GM23338 (cell line): ENCODE measurements at regions not wholly inside any gene's neighbourhood (a gene's known extent, or its start where the extent isn't known, plus 50 kb on each side); places are given as distances from the start of the nearest gene placed in this dataset.

Source experiments
- ATAC-seq: fragments of 200-7000 bp; cut with Tn5 transposase; 3 replicates; pipeline ENCODE4 v1.9.1; 2020
- DNase-seq: peaks from one replicate; pipeline ENCODE4 v3.0.0-alpha.2; 2015; ENCODE audit warnings: low spot score
- H2AFZ ChIP-seq: fragments of 200-600 bp; sonication (generic); 2 replicates; pipeline ENCODE4 v1.8.0; 2016; ENCODE audit warnings: antibody characterized with exemption, mild to moderate bottlenecking, moderate library complexity
- H3F3A ChIP-seq: fragments of 200-600 bp; sonication (generic); replicated peaks from 2 replicates; pipeline ENCODE4 v1.8.0; 2017; ENCODE audit warnings: antibody characterized with exemption, mixed run types, low read depth
- H3K27ac ChIP-seq: fragments of 200-600 bp; sonication (generic); 2 replicates; pipeline ENCODE4 v1.6.1; 2016; ENCODE audit warnings: low read depth
- H3K27me3 ChIP-seq: fragments of 200-600 bp; sonication (generic); 2 replicates; pipeline ENCODE4 v1.8.0; 2016; ENCODE audit warnings: mild to moderate bottlenecking, mixed run types, moderate library complexity; ENCODE audit not compliant: insufficient read depth
- H3K36me3 ChIP-seq: fragments of 200-600 bp; sonication (generic); 2 replicates; pipeline ENCODE4 v1.8.0; 2016; ENCODE audit warnings: mild to moderate bottlenecking; ENCODE audit not compliant: insufficient read depth
- H3K4me1 ChIP-seq: fragments of 200-600 bp; sonication (generic); 2 replicates; pipeline ENCODE4 v1.8.0; 2016; ENCODE audit warnings: mild to moderate bottlenecking, moderate library complexity; ENCODE audit not compliant: insufficient read depth
- H3K4me2 ChIP-seq: fragments of 200-600 bp; sonication (generic); 2 replicates; pipeline ENCODE4 v1.7.1; 2017; ENCODE audit warnings: mixed run types
- H3K4me3 ChIP-seq: fragments of 200-600 bp; sonication (generic); 2 replicates; pipeline ENCODE4 v1.6.1; 2016; ENCODE audit warnings: mixed run types
- H3K79me2 ChIP-seq: fragments of 200-600 bp; sonication (generic); replicated peaks from 2 replicates; pipeline ENCODE4 v1.8.0; 2017; ENCODE audit warnings: mild to moderate bottlenecking; ENCODE audit not compliant: insufficient read depth
- H3K9me2 ChIP-seq: fragments of 200-600 bp; sonication (generic); 2 replicates; pipeline ENCODE4 v1.8.0; 2017; ENCODE audit not compliant: insufficient read depth
- H4K20me1 ChIP-seq: fragments of 200-600 bp; sonication (generic); replicated peaks from 2 replicates; pipeline ENCODE4 v1.8.0; 2017; ENCODE audit warnings: mild to moderate bottlenecking; ENCODE audit not compliant: insufficient read depth
- H3K27ac Mint-ChIP-seq: 2 replicates; pipeline ENCODE4 v1.8.0; 2020; ENCODE audit warnings: inconsistent platforms, mild to moderate bottlenecking, moderate library complexity, mixed read lengths
- H3K27me3 Mint-ChIP-seq: 3 replicates; pipeline ENCODE4 v1.8.0; 2022; ENCODE audit warnings: low read depth, mild to moderate bottlenecking, moderate library complexity, mixed read lengths, inconsistent platforms; ENCODE audit not compliant: insufficient read depth, poor library complexity
- H3K36me3 Mint-ChIP-seq: 3 replicates; pipeline ENCODE4 v1.8.0; 2021; ENCODE audit warnings: low read depth, mild to moderate bottlenecking, inconsistent platforms, moderate library complexity, mixed read lengths
- H3K4me1 Mint-ChIP-seq: 3 replicates; pipeline ENCODE4 v1.8.0; 2020; ENCODE audit warnings: mild to moderate bottlenecking, inconsistent platforms, mixed read lengths
- H3K4me3 Mint-ChIP-seq: 3 replicates; pipeline ENCODE4 v1.8.0; 2021; ENCODE audit warnings: moderate library complexity, mild to moderate bottlenecking, inconsistent platforms, mixed read lengths
- H3K9me3 Mint-ChIP-seq: 3 replicates; pipeline ENCODE4 v1.8.0; 2020; ENCODE audit warnings: moderate library complexity, mild to moderate bottlenecking, inconsistent platforms, mixed read lengths
- CREB1 ChIP-seq: fragments of 250-450 bp; sonication (Bioruptor Pico); IDR thresholded peaks from 2 replicates; pipeline ENCODE4 v1.5.0; 2020; ENCODE audit warnings: low read depth, mild to moderate bottlenecking, moderate library complexity
- ETS1 ChIP-seq: IDR thresholded peaks from 2 replicates; pipeline ENCODE4 v1.6.1; 2016; ENCODE audit warnings: antibody characterized with exemption
- EZH2 ChIP-seq: fragments of 200-600 bp; sonication (generic); IDR thresholded peaks from one replicate; pipeline ENCODE4 v1.8.0; 2017; ENCODE audit warnings: antibody characterized with exemption, mild to moderate bottlenecking, low read depth; ENCODE audit not compliant: unreplicated experiment
- POLR2AphosphoS5 ChIP-seq: IDR thresholded peaks from 2 replicates; pipeline ENCODE4 v1.6.1; 2016; ENCODE audit warnings: antibody characterized with exemption, low read depth
- STAT1 ChIP-seq: IDR thresholded peaks from one replicate; pipeline ENCODE4 v1.6.1; 2016; ENCODE audit warnings: antibody characterized with exemption; ENCODE audit not compliant: unreplicated experiment
- ZNF114 ChIP-seq: fragments of 250-450 bp; sonication (Bioruptor Pico); IDR thresholded peaks from 2 replicates; pipeline ENCODE4 v1.5.0; 2020; ENCODE audit warnings: mild to moderate bottlenecking, moderate library complexity
- ZNF331 ChIP-seq: fragments of 250-450 bp; sonication (Bioruptor Pico); IDR thresholded peaks from 2 replicates; pipeline ENCODE4 v1.5.0; 2020; ENCODE audit warnings: low read depth, mild to moderate bottlenecking, moderate library complexity
- TF ChIP-seq, protein P1 (sequence below): fragments of 250-450 bp; sonication (Bioruptor Pico); IDR thresholded peaks from 2 replicates; pipeline ENCODE4 v1.5.0; 2020; ENCODE audit warnings: mild to moderate bottlenecking, moderate library complexity

- H3K9me2 ChIP-seq: no peaks in the 10 kb centered on the region
- no peak overlapping the region for H2AFZ ChIP-seq
- no peaks in the 10 kb centered on the region for H3K79me2 ChIP-seq
- DNase-seq: no peak
- H4K20me1 ChIP-seq: no peaks in the 10 kb centered on the region
- H3K36me3 Mint-ChIP-seq: no peaks in the 10 kb centered on the region
- H3K27ac Mint-ChIP-seq: no peak overlapping the region
- H3K4me1 ChIP-seq: no peaks in the 10 kb centered on the region
- H3K27me3 ChIP-seq: no peaks in the 10 kb centered on the region
- H3K4me1 Mint-ChIP-seq: no peaks in the 10 kb centered on the region
- no peak overlapping the region for H3K4me2 ChIP-seq
- H3K9me3 Mint-ChIP-seq: no peaks in the 10 kb centered on the region
- no peak for ATAC-seq
- no peak overlapping the region for H3K4me3 ChIP-seq
- H3F3A ChIP-seq: no peaks in the 10 kb centered on the region
- peaks cover 1% of the 10 kb centered on the region for H3K27me3 Mint-ChIP-seq
- no peak for TF ChIP-seq EZH2
- TF ChIP-seq STAT1: no peak
- H3K27ac ChIP-seq: no peak overlapping the region
- H3K36me3 ChIP-seq: no peaks in the 10 kb centered on the region
- H3K4me3 Mint-ChIP-seq: no peak overlapping the region
Observed at GRCh38 chr14:28482251-28483040, 284.1 kb upstream of the FOXG1 start.

DNA sequence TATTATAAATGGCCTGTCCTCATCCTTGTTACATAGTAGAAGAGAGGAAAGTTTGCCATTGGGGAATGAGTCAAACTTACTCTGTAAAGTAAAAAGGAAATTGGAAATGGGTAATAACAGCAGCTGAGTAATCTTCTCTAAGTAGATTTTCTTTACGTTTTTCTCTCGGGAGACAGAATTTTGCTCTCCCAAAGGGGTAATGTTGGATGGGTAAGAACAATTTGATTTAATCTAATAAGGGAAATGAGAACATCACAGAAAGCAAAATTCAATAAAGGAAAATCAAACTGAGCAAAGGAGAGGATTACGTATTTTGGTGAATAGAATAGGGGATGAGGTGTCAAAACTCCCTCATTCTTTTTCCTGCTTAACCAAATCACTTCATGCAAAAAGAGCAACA is 283.1 kb upstream of the FOXG1 start:
- no peak overlapping the region for H2AFZ ChIP-seq
- H3K36me3 ChIP-seq: no peaks in the 10 kb centered on the region
- no peak overlapping the region for H3K4me2 ChIP-seq
- H3K4me3 ChIP-seq: no peak overlapping the region
- no peaks in the 10 kb centered on the region for H3K79me2 ChIP-seq
- DNase-seq (no peak), ATAC-seq (no peak)
- no peaks in the 10 kb centered on the region for H4K20me1 ChIP-seq
- no peaks in the 10 kb centered on the region for H3F3A ChIP-seq
- no peaks in the 10 kb centered on the region for H3K4me1 ChIP-seq
- Mint-ChIP-seq H3K36me3 (no peaks in the 10 kb centered on the region), H3K27me3 (peaks cover 1% of the 10 kb centered on the region), H3K4me1 (no peaks in the 10 kb centered on the region), H3K9me3 (no peaks in the 10 kb centered on the region), H3K4me3 (no peak overlapping the region), H3K27ac (no peak overlapping the region)
- no peak overlapping the region for H3K27ac ChIP-seq
- H3K27me3 ChIP-seq: no peaks in the 10 kb centered on the region
- no peak for TF ChIP-seq ZNF114 (CRISPR knock-in tag)
- TF ChIP-seq ZNF331 (CRISPR knock-in tag): no peak
- no peaks in the 10 kb centered on the region for H3K9me2 ChIP-seq

- no peak for DNase-seq
- no peaks in the 10 kb centered on the region for H3K36me3 ChIP-seq
- Mint-ChIP-seq H3K9me3 (no peaks in the 10 kb centered on the region; the same call in 2 of the 3 replicates), H3K4me3 (no peak overlapping the region), H3K4me1 (no peaks in the 10 kb centered on the region), H3K27ac (no peak overlapping the region), H3K36me3 (no peaks in the 10 kb centered on the region), H3K27me3 (no peaks in the 10 kb centered on the region)
- H3K4me2 ChIP-seq: no peak overlapping the region
- no peak overlapping the region for H3K27ac ChIP-seq
- H3K79me2 ChIP-seq: no peaks in the 10 kb centered on the region
- no peaks in the 10 kb centered on the region for H3K4me1 ChIP-seq
- no peaks in the 10 kb centered on the region for H4K20me1 ChIP-seq
- H3K9me2 ChIP-seq: no peaks in the 10 kb centered on the region
- H3K4me3 ChIP-seq: no peak overlapping the region
- H3F3A ChIP-seq: no peaks in the 10 kb centered on the region
- ATAC-seq: no peak
- H2AFZ ChIP-seq: no peak overlapping the region
- no peaks in the 10 kb centered on the region for H3K27me3 ChIP-seq
- TF ChIP-seq, protein P1, sequence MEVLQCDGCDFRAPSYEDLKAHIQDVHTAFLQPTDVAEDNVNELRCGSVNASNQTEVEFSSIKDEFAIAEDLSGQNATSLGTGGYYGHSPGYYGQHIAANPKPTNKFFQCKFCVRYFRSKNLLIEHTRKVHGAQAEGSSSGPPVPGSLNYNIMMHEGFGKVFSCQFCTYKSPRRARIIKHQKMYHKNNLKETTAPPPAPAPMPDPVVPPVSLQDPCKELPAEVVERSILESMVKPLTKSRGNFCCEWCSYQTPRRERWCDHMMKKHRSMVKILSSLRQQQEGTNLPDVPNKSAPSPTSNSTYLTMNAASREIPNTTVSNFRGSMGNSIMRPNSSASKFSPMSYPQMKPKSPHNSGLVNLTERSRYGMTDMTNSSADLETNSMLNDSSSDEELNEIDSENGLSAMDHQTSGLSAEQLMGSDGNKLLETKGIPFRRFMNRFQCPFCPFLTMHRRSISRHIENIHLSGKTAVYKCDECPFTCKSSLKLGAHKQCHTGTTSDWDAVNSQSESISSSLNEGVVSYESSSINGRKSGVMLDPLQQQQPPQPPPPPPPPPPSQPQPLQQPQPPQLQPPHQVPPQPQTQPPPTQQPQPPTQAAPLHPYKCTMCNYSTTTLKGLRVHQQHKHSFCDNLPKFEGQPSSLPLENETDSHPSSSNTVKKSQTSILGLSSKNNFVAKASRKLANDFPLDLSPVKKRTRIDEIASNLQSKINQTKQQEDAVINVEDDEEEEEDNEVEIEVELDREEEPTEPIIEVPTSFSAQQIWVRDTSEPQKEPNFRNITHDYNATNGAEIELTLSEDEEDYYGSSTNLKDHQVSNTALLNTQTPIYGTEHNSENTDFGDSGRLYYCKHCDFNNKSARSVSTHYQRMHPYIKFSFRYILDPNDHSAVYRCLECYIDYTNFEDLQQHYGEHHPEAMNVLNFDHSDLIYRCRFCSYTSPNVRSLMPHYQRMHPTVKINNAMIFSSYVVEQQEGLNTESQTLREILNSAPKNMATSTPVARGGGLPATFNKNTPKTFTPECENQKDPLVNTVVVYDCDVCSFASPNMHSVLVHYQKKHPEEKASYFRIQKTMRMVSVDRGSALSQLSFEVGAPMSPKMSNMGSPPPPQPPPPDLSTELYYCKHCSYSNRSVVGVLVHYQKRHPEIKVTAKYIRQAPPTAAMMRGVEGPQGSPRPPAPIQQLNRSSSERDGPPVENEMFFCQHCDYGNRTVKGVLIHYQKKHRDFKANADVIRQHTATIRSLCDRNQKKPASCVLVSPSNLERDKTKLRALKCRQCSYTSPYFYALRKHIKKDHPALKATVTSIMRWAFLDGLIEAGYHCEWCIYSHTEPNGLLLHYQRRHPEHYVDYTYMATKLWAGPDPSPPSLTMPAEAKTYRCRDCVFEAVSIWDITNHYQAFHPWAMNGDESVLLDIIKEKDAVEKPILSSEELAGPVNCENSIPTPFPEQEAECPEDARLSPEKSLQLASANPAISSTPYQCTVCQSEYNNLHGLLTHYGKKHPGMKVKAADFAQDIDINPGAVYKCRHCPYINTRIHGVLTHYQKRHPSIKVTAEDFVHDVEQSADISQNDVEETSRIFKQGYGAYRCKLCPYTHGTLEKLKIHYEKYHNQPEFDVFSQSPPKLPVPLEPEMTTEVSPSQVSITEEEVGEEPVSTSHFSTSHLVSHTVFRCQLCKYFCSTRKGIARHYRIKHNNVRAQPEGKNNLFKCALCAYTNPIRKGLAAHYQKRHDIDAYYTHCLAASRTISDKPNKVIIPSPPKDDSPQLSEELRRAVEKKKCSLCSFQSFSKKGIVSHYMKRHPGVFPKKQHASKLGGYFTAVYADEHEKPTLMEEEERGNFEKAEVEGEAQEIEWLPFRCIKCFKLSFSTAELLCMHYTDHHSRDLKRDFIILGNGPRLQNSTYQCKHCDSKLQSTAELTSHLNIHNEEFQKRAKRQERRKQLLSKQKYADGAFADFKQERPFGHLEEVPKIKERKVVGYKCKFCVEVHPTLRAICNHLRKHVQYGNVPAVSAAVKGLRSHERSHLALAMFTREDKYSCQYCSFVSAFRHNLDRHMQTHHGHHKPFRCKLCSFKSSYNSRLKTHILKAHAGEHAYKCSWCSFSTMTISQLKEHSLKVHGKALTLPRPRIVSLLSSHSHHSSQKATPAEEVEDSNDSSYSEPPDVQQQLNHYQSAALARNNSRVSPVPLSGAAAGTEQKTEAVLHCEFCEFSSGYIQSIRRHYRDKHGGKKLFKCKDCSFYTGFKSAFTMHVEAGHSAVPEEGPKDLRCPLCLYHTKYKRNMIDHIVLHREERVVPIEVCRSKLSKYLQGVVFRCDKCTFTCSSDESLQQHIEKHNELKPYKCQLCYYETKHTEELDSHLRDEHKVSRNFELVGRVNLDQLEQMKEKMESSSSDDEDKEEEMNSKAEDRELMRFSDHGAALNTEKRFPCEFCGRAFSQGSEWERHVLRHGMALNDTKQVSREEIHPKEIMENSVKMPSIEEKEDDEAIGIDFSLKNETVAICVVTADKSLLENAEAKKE (CRISPR knock-in tag): no peak
- TF ChIP-seq ETS1 (no peak), STAT1 (no peak), CREB1 (CRISPR knock-in tag) (no peak), POLR2AphosphoS5 (no peak), ZNF331 (CRISPR knock-in tag) (no peak)
Observed at GRCh38 chr14:28488684-28489083, 277.9 kb upstream of the FOXG1 start.
